GM12878 (cell line): ENCODE measurements at regions not wholly inside any gene's neighbourhood (a gene's known extent, or its start where the extent isn't known, plus 50 kb on each side); places are given as distances from the start of the nearest gene placed in this dataset.

ENCODE experiments used
- ATAC-seq: fragments of 200-7000 bp; cut with Tn5 transposase; 3 replicates; pipeline ENCODE4 v1.9.1; 2020; ENCODE audit warnings: mild to moderate bottlenecking, moderate library complexity
- BruUV-seq: library from RNA; stranded (reverse); fragments of 400-500 nt; replicated peaks from 2 replicates; lab custom pipeline; 2021; lab: Mats Ljungman, UMichigan
- CTCF ChIA-PET: fragments of 300-600 bp; sonication (Branson Sonifier 250); formaldehyde crosslinking; extraction: SDS; loops from one replicate; lab custom pipeline; 2021; ENCODE audit warnings: inconsistent platforms; lab: Yijun Ruan, JAX
- POLR2A ChIA-PET: fragments of 350-600 bp; formaldehyde crosslinking; extraction: SDS; loops from one replicate; lab custom pipeline; 2021; ENCODE audit warnings: inconsistent platforms; lab: Charles Lee
- RAD21 ChIA-PET: fragments of 300-600 bp; sonication (Branson Sonifier 250); formaldehyde crosslinking; loops from one replicate; lab custom pipeline; 2023; ENCODE audit warnings: antibody characterized with exemption; ENCODE audit not compliant: unreplicated experiment; lab: Charles Lee
- SMC1A ChIA-PET: fragments of 300-600 bp; sonication (Branson Sonifier 250); formaldehyde crosslinking; loops from one replicate; lab custom pipeline; 2023; ENCODE audit not compliant: unreplicated experiment, uncharacterized antibody; lab: Charles Lee
- DNase-seq: peaks from one replicate; pipeline ENCODE4 v3.0.0-alpha.2; 2011; ENCODE audit warnings: low read depth, low spot score
- FAIRE-seq: peaks from 3 replicates; lab custom pipeline; 2011; peaks lifted over from hg19 to GRCh38; lab: Jason Lieb, UNC
- H2AFZ ChIP-seq: 2 replicates; pipeline ENCODE4 v1.6.0; 2011; ENCODE audit warnings: low read depth, low read length, control low read depth; ENCODE audit not compliant: control insufficient read depth
- H3K27ac ChIP-seq: 2 replicates; pipeline ENCODE4 v1.5.1; 2011; ENCODE audit warnings: control low read depth; ENCODE audit not compliant: control insufficient read depth, insufficient read depth
- H3K27me3 ChIP-seq, 2 experiments: replicated peaks in 1 of 2; 2 replicates each; pipeline versions ENCODE4 v1.6.0 to v1.6.1; 2011; ENCODE audit warnings: low read length in 1 of 2; ENCODE audit not compliant: control insufficient read depth in 2 of 2, insufficient read depth in 2 of 2
- H3K36me3 ChIP-seq, 2 experiments: 2 replicates each; pipeline ENCODE4 v1.5.1; 2011; ENCODE audit warnings: low read length in 1 of 2; ENCODE audit not compliant: control insufficient read depth in 2 of 2, insufficient read depth in 2 of 2
- H3K4me1 ChIP-seq: 2 replicates; pipeline ENCODE4 v1.6.1; 2011; ENCODE audit warnings: mild to moderate bottlenecking, low read length, moderate library complexity, mixed read lengths; ENCODE audit not compliant: control insufficient read depth, insufficient read depth
- H3K4me2 ChIP-seq: 2 replicates; pipeline ENCODE4 v1.6.0; 2011; ENCODE audit warnings: control low read depth; ENCODE audit not compliant: control insufficient read depth, insufficient read depth
- H3K4me3 ChIP-seq: fragments of 200-600 bp; sonication (generic); 2 replicates; pipeline ENCODE4 v1.5.1; 2016
- H3K79me2 ChIP-seq: 2 replicates; pipeline ENCODE4 v1.6.0; 2011; ENCODE audit warnings: low read length; ENCODE audit not compliant: control insufficient read depth, insufficient read depth
- H3K9ac ChIP-seq: 2 replicates; pipeline ENCODE4 v1.8.0; 2011; ENCODE audit warnings: low read length, control low read depth, mixed read lengths; ENCODE audit not compliant: control insufficient read depth, insufficient read depth
- H3K9me3 ChIP-seq: replicated peaks from 3 replicates; pipeline ENCODE4 v1.5.1; 2011; ENCODE audit warnings: mild to moderate bottlenecking, low read length; ENCODE audit not compliant: control insufficient read depth, insufficient read depth
- H4K20me1 ChIP-seq: 2 replicates; pipeline ENCODE4 v1.6.0; 2011; ENCODE audit not compliant: control insufficient read depth, insufficient read depth
- BCLAF1 ChIP-seq: fragments of 450-650 bp; IDR thresholded peaks from 2 replicates; pipeline ENCODE4 v1.6.1; 2017; ENCODE audit warnings: antibody characterized with exemption, mild to moderate bottlenecking, moderate library complexity
- CBFB ChIP-seq: IDR thresholded peaks from 2 replicates; pipeline ENCODE4 v1.6.1; 2016; ENCODE audit warnings: antibody characterized with exemption, low read depth
- CBX5 ChIP-seq: sonication (generic); IDR thresholded peaks from 2 replicates; pipeline ENCODE4 v1.6.1; 2016; ENCODE audit warnings: low read depth, moderate library complexity, mild to moderate bottlenecking, inconsistent platforms
- DPF2 ChIP-seq: fragments of 450-650 bp; IDR thresholded peaks from 2 replicates; pipeline ENCODE4 v1.6.1; 2017; ENCODE audit warnings: mild to moderate bottlenecking
- ETV6 ChIP-seq, 2 experiments: fragments of 450-650 bp in 1 of 2; IDR thresholded peaks in 1 of 2; conservative IDR thresholded peaks in 1 of 2; 2 replicates each; pipeline ENCODE4 v1.6.1; 2014; ENCODE audit warnings: antibody characterized with exemption in 1 of 2, borderline replicate concordance in 1 of 2, low read depth in 1 of 2, mild to moderate bottlenecking in 1 of 2, moderate library complexity in 1 of 2
- HDAC6 ChIP-seq: fragments of 200-600 bp; sonication (generic); IDR thresholded peaks from one replicate; pipeline ENCODE4 v1.8.0; 2017; ENCODE audit warnings: antibody characterized with exemption; ENCODE audit not compliant: unreplicated experiment
- HSF1 ChIP-seq: fragments of 150-350 bp; IDR thresholded peaks from 2 replicates; pipeline ENCODE4 v1.6.1; 2014; ENCODE audit warnings: mild to moderate bottlenecking, low read depth, low read length
- MLLT1 ChIP-seq: fragments of 450-650 bp; IDR thresholded peaks from 2 replicates; pipeline ENCODE4 v1.6.1; 2016; ENCODE audit warnings: mild to moderate bottlenecking
- NR2C1 ChIP-seq: fragments of 450-650 bp; IDR thresholded peaks from 2 replicates; pipeline ENCODE4 v1.6.1; 2017; ENCODE audit warnings: antibody characterized with exemption, mild to moderate bottlenecking, moderate library complexity
- NR2F1 ChIP-seq: fragments of 450-650 bp; conservative IDR thresholded peaks from 2 replicates; pipeline ENCODE4 v1.6.1; 2017; ENCODE audit warnings: mild to moderate bottlenecking
- PAX5 ChIP-seq: IDR thresholded peaks from 2 replicates; pipeline ENCODE4 v1.6.1; 2011; ENCODE audit warnings: low read depth, low read length, borderline replicate concordance
- PKNOX1 ChIP-seq: fragments of 450-650 bp; IDR thresholded peaks from 2 replicates; pipeline ENCODE4 v1.6.1; 2016; ENCODE audit warnings: mild to moderate bottlenecking
- RCOR1 ChIP-seq: conservative IDR thresholded peaks from 2 replicates; pipeline ENCODE4 v1.6.1; 2012; ENCODE audit warnings: low read depth, low read length, improper control_type of control experiment
- RELB ChIP-seq: fragments of 450-650 bp; IDR thresholded peaks from 2 replicates; pipeline ENCODE4 v1.6.1; 2017; ENCODE audit warnings: low read depth, mild to moderate bottlenecking, moderate library complexity
- TAF1 ChIP-seq: IDR thresholded peaks from 2 replicates; pipeline ENCODE4 v1.6.1; 2011; ENCODE audit warnings: mild to moderate bottlenecking, low read depth, low read length, borderline replicate concordance
- TARDBP ChIP-seq: IDR thresholded peaks from 2 replicates; pipeline ENCODE4 v1.6.1; 2016; ENCODE audit warnings: borderline replicate concordance
- ZNF274 ChIP-seq: IDR thresholded peaks from one replicate; pipeline ENCODE4 v1.8.0; 2011; ENCODE audit not compliant: insufficient read length, insufficient read depth
- in situ Hi-C: fragments of 300-500 bp; cut with MboI; formaldehyde crosslinking; loops from 9 replicates; pipeline ENCODE4 v1.14.3; 2018; ENCODE audit warnings: mixed read lengths
- intact Hi-C: fragments of 100-400 bp; cut with micrococcal nuclease; formaldehyde crosslinking; loops from one replicate; pipeline ENCODE4 v1.14.2; 2022; ENCODE audit not compliant: unreplicated experiment

GRCh38 chr1:157448636-157449035 lies 103.7 kb downstream of the FCRL5 start:
- SMC1A ChIA-PET: no interaction called here
- H3K9me3 ChIP-seq: no peaks in the 10 kb centered on the region
- no peak overlapping the region for H3K4me2 ChIP-seq
- FAIRE-seq (no peak), ATAC-seq (no peak), DNase-seq (no peak)
- no peaks in the 10 kb centered on the region for H3K36me3 ChIP-seq
- no peak overlapping the region for H3K4me3 ChIP-seq
- POLR2A ChIA-PET: interaction anchor here (0.7 kb wide), 1 partner anchor 23 kb away, joined by 8 read pairs; no protein-coding TSS in a partner anchor
- intact Hi-C loops (no loop called here), in situ Hi-C loops (no loop called here)
- no peak overlapping the region for H3K9ac ChIP-seq
- H3K4me1 ChIP-seq: no peaks in the 10 kb centered on the region
- no peaks in the 10 kb centered on the region for H3K27me3 ChIP-seq
- H3K27ac ChIP-seq: no peak overlapping the region
- CTCF ChIA-PET: interaction anchor here (1.2 kb wide), 2 partner anchors 35 to 57 kb away, joined by 3 read pairs; no protein-coding TSS in a partner anchor
- RAD21 ChIA-PET: no interaction called here
- H3K79me2 ChIP-seq: no peaks in the 10 kb centered on the region
- no peak overlapping the region for H2AFZ ChIP-seq
- no TSS peak for BruUV-seq
- no peaks in the 10 kb centered on the region for H4K20me1 ChIP-seq
- TF ChIP-seq BCLAF1 (no peak), ZNF274 (no peak), MLLT1 (no peak), DPF2 (no peak), RELB (no peak), PKNOX1 (no peak), RCOR1 (no peak), NR2F1 (no peak), CBX5 (no peak), ETV6 (conservative IDR thresholded peaks at IDR 0.05 in 1 of 2, IDR thresholded peaks at IDR 0.05 in 1 of 2; ENCODE audit: borderline replicate concordance in 1 of 2, low read depth in 1 of 2) (no peak), HDAC6 (no peak), NR2C1 (no peak), TARDBP (no peak), CBFB (no peak), HSF1 (no peak), PAX5 (no peak), TAF1 (no peak)
